ENCODE measurements at regions not wholly inside any gene's neighbourhood (a gene's known extent, or its start where the extent isn't known, plus 50 kb on each side); places are given as distances from the start of the nearest gene placed in this dataset.

DNA sequence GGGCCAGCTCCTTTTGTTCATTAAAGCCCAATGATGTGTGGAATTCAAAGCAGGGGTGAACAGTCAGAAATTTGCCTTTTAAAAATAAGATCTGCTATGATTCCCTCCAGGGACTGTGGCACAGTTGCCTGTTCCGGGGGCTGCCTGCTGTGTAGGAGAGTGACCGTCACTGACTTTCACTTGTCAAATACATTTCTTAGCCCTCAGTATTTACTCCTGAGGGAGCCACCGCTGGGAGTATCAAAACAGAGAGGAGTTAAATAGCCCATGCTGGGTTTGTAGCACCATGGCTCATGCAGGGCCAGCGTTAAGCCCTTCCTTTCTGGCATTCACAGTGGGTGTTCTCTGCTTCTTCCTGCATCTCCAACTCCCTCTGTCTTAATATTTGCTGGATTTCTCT is 897.8 kb downstream of the SORCS3 start:
- FAIRE-seq = no peak
- no peak overlapping the region for H3K18ac ChIP-seq (ENCODE audit: extremely low read depth, low read length)
- no peak overlapping the region for H4K5ac ChIP-seq (ENCODE audit: insufficient read length, low read depth, low read length)
- no peaks in the 10 kb centered on the region for H3K36me3 ChIP-seq (ENCODE audit: control insufficient read depth in 2 of 4, insufficient read depth in 4 of 4, low read length in 3 of 4)
- H3K4me3 ChIP-seq (ENCODE audit: extremely low read depth in 1 of 4, insufficient read depth in 2 of 4, low read depth in 3 of 4, low read length in 4 of 4) = no peak overlapping the region
- H3K14ac ChIP-seq (ENCODE audit: insufficient read length) = no peak overlapping the region
- no peak overlapping the region for H3K4ac ChIP-seq (replicated peaks; ENCODE audit: insufficient read length, low read depth, low read length)
- H3K27me3 ChIP-seq (replicated peaks in 1 of 4; ENCODE audit: control insufficient read depth in 3 of 4, extremely low read depth in 1 of 4, insufficient read depth in 3 of 4, low read length in 3 of 4) = no peaks in the 10 kb centered on the region
- H3K4me1 ChIP-seq (replicated peaks in 1 of 4; ENCODE audit: control insufficient read depth in 3 of 4, insufficient read depth in 4 of 4, low read length in 3 of 4) = peaks cover 1 to 7% (median 4%) of the 10 kb centered on the region in 4 experiments; a peak in 3 of 7 replicates
- H3K4me2 ChIP-seq (ENCODE audit: insufficient read depth in 1 of 2, low read depth in 2 of 2, low read length in 2 of 2) = 0 out of 4 replicates have a peak overlapping the region, but pooled peaks have one; percentile 14 to 15
- H2BK120ac ChIP-seq (replicated peaks; ENCODE audit: low read depth, low read length) = no peak overlapping the region
- ChIA-PET POLR2A (ENCODE audit: partially characterized antibody) (no interaction called here), CTCF (ENCODE audit: partially characterized antibody) (interaction anchor here (2.5 kb wide), 1 partner anchor 9 kb away, joined by 5 read pairs; no protein-coding TSS in a partner anchor)
- no peak overlapping the region for H2BK5ac ChIP-seq (ENCODE audit: low read depth, low read length)
- no peak overlapping the region for H2AFZ ChIP-seq (ENCODE audit: low read length)
- H4K91ac ChIP-seq (replicated peaks; ENCODE audit: insufficient read length, low read length) = no peak overlapping the region
- H4K20me1 ChIP-seq (replicated peaks in 1 of 2; ENCODE audit: control insufficient read depth in 1 of 2, insufficient read depth in 2 of 2, low read length in 2 of 2) = no peaks in the 10 kb centered on the region
- no peaks in the 10 kb centered on the region for H3K79me2 ChIP-seq (ENCODE audit: control insufficient read depth in 1 of 2, insufficient read depth in 2 of 2, low read length in 2 of 2)
- H3K9ac ChIP-seq (replicated peaks in 1 of 4; ENCODE audit: extremely low read depth in 1 of 4, low read depth in 3 of 4, low read length in 3 of 4) = no peak overlapping the region
- no peak overlapping the region for H3K27ac ChIP-seq (ENCODE audit: low read depth, low read length)
- no peaks in the 10 kb centered on the region for H3K79me1 ChIP-seq (ENCODE audit: low read depth, low read length)
- TF ChIP-seq RFX5 (IDR thresholded peaks at IDR 0.05; ENCODE audit: borderline replicate concordance, low read depth, low read length) = no peak
- TF ChIP-seq BRCA1 (IDR thresholded peaks at IDR 0.05; ENCODE audit: low read depth, low read length) = no peak
- TF ChIP-seq TCF12 (IDR thresholded peaks at IDR 0.05; ENCODE audit: low read depth, low read length) = 0 out of 2 replicates have a peak, but pooled peaks have one; percentile 12
- TF ChIP-seq NANOG (IDR thresholded peaks at IDR 0.05; ENCODE audit: insufficient read depth, low read depth, low read length, poor library complexity, severe bottlenecking) = peak; percentile 78
- peak in 1 of 2 experiments; percentile 3; a peak in 1 of 4 replicates for TF ChIP-seq RAD21 (IDR thresholded peaks at IDR 0.05 in 1 of 2, conservative IDR thresholded peaks at IDR 0.05 in 1 of 2; ENCODE audit: low read depth in 2 of 2, low read length in 2 of 2)
- no peak for TF ChIP-seq BACH1 (IDR thresholded peaks at IDR 0.05; ENCODE audit: low read length)
- TF ChIP-seq SP1 (IDR thresholded peaks at IDR 0.05; ENCODE audit: low read depth, low read length) = 0 out of 2 replicates have a peak, but pooled peaks have one; percentile 13
- 12% methylated on average over 4 of the region's 4 CpGs; no CpG with 5 or more reads in 1 of the 2 experiments for WGBS, 2 experiments (ENCODE audit: extremely low coverage in 1 of 2, insufficient coverage in 1 of 2, insufficient read length in 1 of 2, insufficient replicate concordance in 2 of 2, low coverage in 1 of 2, low lambda C conversion rate in 2 of 2, missing lambda C conversion rate in 1 of 2)
- H2BK20ac ChIP-seq (ENCODE audit: low read length) = no peak overlapping the region
- H4K8ac ChIP-seq (ENCODE audit: extremely low read depth, insufficient read depth, low read length) = no peak overlapping the region
- no peak overlapping the region for H3K56ac ChIP-seq (replicated peaks; ENCODE audit: insufficient read length, low read depth, low read length)
- no peak overlapping the region for H3K23ac ChIP-seq (ENCODE audit: insufficient read length)
- no peak overlapping the region for H2BK12ac ChIP-seq (ENCODE audit: low read depth, low read length)
- no peak overlapping the region for H2AK5ac ChIP-seq (ENCODE audit: low read depth, low read length)
- no peak overlapping the region for H2BK15ac ChIP-seq (ENCODE audit: low read length)
- DNase-seq (ENCODE audit: low read depth in 1 of 2, low spot score in 2 of 2) = peak; percentile 23 to 52
- no peaks in the 10 kb centered on the region for H3K9me3 ChIP-seq (ENCODE audit: insufficient read depth in 2 of 2, low read depth in 1 of 2, low read length in 1 of 2)
- H3K23me2 ChIP-seq (ENCODE audit: low read depth, low read length) = no peaks in the 10 kb centered on the region
